Mammary epithelial cell (primary cell): ENCODE measurements at regions not wholly inside any gene's neighbourhood (a gene's known extent, or its start where the extent isn't known, plus 50 kb on each side); places are given as distances from the start of the nearest gene placed in this dataset.

Experiments used
- EZH2 ChIP-seq: IDR thresholded peaks from 2 replicates; pipeline ENCODE4 v1.6.1; 2012; ENCODE audit warnings: low read length, inconsistent platforms, borderline replicate concordance
- TF ChIP-seq, protein P1 (sequence below), 2 donors: IDR thresholded peaks in 1 of 2; conservative IDR thresholded peaks in 1 of 2; 2 replicates each; pipeline ENCODE4 v1.5.1; 2011 to 2012; ENCODE audit warnings: inconsistent platforms in 2 of 2, low read length in 2 of 2, mild to moderate bottlenecking in 2 of 2, control low read depth in 1 of 2, low read depth in 1 of 2; ENCODE audit not compliant: insufficient read depth in 1 of 2; ENCODE audit errors: extremely low read depth in 1 of 2

DNA sequence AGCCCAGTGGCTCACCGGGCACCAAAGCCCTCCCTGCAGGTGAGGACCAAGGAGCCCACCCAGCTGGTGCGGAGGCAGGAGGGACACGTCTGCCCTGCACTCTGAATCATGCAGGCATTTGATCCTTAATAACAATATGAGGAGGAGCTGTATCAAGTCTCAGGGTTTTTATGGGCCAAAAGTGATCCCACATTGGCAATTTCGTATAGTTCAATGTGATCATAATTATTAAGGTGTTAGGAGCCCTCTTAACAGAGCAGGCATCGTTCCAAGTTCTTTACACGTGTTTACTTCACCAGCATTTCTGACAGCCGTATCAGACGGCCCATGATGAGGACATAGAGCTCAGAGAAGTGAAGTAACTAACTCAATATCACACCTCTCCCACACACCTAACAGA, 91.9 kb upstream of the PRR5 start:
- TF ChIP-seq, protein P1, sequence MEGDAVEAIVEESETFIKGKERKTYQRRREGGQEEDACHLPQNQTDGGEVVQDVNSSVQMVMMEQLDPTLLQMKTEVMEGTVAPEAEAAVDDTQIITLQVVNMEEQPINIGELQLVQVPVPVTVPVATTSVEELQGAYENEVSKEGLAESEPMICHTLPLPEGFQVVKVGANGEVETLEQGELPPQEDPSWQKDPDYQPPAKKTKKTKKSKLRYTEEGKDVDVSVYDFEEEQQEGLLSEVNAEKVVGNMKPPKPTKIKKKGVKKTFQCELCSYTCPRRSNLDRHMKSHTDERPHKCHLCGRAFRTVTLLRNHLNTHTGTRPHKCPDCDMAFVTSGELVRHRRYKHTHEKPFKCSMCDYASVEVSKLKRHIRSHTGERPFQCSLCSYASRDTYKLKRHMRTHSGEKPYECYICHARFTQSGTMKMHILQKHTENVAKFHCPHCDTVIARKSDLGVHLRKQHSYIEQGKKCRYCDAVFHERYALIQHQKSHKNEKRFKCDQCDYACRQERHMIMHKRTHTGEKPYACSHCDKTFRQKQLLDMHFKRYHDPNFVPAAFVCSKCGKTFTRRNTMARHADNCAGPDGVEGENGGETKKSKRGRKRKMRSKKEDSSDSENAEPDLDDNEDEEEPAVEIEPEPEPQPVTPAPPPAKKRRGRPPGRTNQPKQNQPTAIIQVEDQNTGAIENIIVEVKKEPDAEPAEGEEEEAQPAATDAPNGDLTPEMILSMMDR (conservative IDR thresholded peaks at IDR 0.05 in 1 of 2, IDR thresholded peaks at IDR 0.05 in 1 of 2; ENCODE audit: extremely low read depth in 1 of 2, insufficient read depth in 1 of 2, low read depth in 1 of 2, low read length in 2 of 2), result no peak
- no peak for TF ChIP-seq EZH2
